ENCODE measurements at regions not wholly inside any gene's neighbourhood (a gene's known extent, or its start where the extent isn't known, plus 50 kb on each side); places are given as distances from the start of the nearest gene placed in this dataset.

GRCh38 chr2:429575-430254 is 141.8 kb upstream of the ALKAL2 start:
- no peak for TF ChIP-seq CTCF (IDR thresholded peaks at IDR 0.05)
- TF ChIP-seq POLR2A (IDR thresholded peaks at IDR 0.05): no peak

Measured in vagina (tissue), 2 donors.